ENCODE measurements at regions not wholly inside any gene's neighbourhood (a gene's known extent, or its start where the extent isn't known, plus 50 kb on each side); places are given as distances from the start of the nearest gene placed in this dataset.
A peak's percentile ranks its signal among the peaks of the same experiment; 100 is the strongest.

- DNase-seq, result no peak
These were observed 172.9 kb downstream of the SPRY1 start for GRCh38 chr4:123569541-123569940.

DNA sequence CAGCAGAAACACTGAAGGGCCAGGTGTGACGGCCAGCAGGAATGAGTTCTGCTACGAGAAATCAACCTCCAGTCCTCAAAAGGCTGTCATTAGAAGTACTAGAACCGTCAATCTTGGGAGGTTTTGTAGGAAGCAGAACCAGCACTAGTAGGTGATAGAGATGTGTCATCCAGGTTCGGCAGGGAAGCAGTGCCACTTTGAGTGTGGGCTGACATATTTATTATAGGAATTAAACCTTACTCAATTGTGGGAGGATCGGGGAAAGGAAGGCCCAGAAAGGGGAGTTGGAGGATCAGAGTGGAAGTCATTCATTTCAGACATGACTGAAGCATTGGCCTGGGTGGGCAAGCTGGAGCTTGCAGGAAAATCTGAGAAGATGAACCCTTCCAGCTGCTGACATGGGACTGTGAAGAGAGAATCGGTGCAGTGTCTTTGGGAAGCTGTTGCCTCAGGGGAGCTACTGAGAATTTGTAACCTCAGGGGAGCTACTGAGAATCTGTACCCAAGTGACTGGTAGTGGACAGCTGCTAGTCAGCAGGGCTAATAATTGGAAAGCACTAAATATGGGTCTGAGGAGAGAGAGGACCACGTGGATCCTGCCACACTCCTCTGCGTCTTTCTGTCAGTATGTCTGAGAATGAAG, 177.4 kb downstream of the SPRY1 start:
- DNase-seq, result no peak

GRCh38 chr4:123575291-123575690, 178.7 kb downstream of the SPRY1 start:
- no peak for DNase-seq

DNA sequence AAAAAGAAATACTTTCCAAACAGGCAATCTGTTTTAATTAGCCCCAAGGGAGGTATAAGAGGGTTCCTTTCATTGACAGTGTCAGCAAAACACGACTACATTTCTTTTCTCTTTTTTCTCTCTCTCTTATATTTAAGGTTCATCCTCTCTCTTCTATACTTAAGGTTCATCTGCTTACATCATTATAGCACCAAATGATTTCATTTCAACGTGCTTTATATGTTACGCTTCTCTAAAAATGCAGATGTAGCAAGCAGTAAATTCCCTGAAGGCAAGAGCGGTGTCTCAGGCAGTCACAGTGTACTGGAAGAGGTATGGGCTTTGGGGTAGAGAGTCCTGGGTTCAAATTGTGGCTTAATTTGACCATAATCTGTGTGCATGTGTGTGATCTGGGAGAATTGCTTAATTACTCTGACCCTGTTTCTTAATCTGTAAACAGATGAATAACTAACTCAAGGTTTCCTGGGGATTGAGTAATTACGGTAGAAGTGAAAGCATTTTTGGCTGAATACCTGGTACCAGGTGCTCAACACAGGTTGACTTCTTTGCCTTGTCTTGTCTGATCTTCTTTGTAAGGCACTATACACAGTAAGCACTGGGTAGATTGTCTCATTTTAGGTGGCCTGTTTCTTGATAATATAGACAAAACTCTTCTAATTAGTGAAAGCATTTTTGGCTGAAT, 180.8 kb downstream of the SPRY1 start:
- no peak for DNase-seq

- no peak for DNase-seq
These were observed 181.9 kb downstream of the SPRY1 start for GRCh38 chr4:123578276-123579029.

DNA sequence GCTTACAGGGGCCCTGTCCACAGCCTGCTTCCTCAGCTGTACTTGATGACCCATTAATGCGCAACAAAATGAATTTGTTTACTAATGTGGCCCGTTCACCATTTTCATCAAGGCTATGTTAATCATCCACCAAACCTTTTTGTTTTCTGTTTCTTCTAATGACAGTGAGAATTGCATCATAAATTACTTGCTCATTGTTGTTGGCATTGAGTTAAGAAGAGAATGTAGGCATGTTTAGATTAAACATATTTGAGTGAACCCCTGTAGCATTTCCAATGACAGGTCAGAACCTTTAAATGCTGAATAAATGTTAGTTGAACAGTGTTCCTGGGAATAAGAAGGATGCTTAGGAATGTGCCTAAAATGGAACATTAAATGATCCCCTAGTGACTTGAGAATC, 183.4 kb downstream of the SPRY1 start:
- DNase-seq, result no peak

- DNase-seq, result no peak
These were observed 184.5 kb downstream of the SPRY1 start for GRCh38 chr4:123580981-123581664.

GRCh38 chr4:123581802-123582201, 185.2 kb downstream of the SPRY1 start:
- DNase-seq, result no peak

DNA sequence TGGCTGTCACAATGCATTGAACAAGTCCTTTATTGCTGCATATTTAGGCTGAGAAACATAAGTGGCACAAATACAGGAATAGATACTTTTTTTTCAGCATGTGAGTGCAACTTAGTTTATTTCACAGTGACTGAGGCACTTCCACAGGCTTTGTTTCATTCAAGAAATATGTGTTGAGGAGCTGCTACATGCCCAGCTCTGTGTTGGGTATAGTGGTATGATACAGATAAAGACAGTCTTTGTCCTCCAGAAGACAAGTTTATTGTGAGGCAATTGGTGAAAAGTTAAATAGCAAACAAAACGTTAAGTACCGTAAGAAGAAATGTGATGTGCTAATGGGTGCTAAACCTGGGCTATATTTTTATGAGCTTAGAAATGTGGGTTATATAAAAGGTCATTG, 186.4 kb downstream of the SPRY1 start:
- DNase-seq, result no peak

GRCh38 chr4:123585111-123585510, 188.5 kb downstream of the SPRY1 start:
- DNase-seq, result no peak

DNA sequence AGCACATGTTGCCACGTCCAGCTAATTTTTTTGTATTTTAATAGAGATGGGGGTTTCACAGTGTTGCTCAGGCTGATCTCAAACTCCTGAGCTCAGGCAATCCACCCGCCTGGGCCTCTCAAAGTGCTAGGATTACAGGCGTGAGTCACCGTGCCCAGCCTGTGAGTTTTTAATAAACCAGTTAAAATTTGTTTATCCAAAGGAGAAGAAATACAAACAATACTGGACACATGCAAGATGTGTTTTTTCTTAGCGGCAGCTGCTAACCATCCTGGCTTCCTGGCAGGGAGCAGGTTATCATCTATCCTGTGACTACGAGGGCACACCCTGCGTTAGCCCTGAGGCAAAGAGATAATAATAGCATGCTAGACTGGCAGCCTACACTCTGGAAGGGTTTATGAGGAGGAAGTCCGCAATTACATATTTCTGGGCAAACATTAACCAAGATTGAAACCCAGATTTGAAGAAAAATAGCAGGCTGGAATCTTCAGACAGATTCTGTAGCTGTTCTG, 191.4 kb downstream of the SPRY1 start:
- DNase-seq, result no peak

DNA sequence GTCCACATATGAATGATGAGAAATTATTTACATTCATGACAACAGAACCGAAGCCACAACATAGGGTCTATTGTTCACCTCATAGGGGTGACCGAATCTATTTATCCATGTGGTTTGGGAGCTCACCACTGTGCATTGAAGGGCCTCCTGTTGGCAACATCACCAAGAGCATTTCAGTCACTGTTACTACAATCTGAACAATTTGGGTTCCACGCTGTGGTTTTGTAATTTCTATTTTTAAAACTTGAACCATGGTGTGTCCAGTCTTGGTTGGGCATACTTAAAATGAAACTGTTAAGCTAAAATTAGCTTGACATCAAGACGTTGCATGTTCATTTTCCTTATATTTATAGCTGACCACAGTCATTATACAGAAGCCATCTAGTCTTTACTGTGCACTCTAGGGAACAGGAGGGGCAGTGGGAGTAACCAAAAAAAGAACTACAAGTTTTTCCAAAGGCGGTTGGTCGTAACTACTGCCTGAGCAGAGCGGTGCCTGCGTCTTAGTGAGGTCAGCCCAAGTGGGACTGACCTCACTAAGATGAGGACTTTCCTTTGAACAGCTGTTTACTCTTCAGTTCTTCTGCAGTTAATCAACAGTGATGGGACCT, 192.1 kb downstream of the SPRY1 start:
- DNase-seq, result peak in 1 of 51 donors; percentile 4

DNA sequence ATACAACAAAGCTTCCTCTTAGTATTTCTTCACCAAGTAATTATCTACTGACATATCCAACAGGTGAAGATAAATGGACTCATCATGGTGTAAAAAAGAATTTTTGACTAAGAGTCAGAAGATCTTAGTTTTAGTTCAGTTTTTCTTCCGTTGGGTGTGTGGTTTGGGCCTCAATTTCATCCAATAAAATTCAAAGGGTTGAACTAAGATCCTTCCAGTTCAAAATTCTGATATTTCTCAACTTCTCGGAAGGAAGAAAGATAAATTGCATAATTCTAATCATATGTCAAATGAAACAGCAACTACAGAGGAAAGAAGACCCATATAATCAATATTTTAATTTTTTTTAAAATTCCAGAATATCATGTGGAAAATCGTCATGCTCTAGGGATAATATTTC, 192.7 kb downstream of the SPRY1 start:
- no peak for DNase-seq

- DNase-seq, result no peak
These were observed 195.3 kb downstream of the SPRY1 start for GRCh38 chr4:123591875-123592274.

GRCh38 chr4:123593655-123594054, 197.1 kb downstream of the SPRY1 start:
- DNase-seq, result no peak

GRCh38 chr4:123596805-123597204, 200.2 kb downstream of the SPRY1 start:
- no peak for DNase-seq

GRCh38 chr4:123597586-123597985, 201.0 kb downstream of the SPRY1 start:
- DNase-seq, result no peak

DNA sequence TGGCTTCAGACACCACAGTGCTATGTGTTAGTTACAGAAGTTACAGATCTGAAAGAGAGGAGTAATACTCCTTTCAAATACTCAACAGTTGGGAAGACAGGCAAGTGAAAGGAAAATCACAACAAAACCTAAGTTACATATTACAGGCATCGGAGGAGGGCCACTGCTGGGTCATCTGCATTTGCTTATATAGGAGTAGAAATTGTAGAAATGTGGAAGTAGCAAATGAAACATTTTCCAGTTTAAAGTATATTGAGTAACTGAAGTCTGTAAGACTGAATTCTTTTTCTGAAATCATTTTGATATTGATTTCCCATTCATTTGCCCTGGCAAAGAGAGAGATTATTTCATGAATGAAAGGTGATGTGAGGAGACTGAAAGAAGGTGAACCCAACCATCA, 201.7 kb downstream of the SPRY1 start:
- DNase-seq, result no peak

DNA sequence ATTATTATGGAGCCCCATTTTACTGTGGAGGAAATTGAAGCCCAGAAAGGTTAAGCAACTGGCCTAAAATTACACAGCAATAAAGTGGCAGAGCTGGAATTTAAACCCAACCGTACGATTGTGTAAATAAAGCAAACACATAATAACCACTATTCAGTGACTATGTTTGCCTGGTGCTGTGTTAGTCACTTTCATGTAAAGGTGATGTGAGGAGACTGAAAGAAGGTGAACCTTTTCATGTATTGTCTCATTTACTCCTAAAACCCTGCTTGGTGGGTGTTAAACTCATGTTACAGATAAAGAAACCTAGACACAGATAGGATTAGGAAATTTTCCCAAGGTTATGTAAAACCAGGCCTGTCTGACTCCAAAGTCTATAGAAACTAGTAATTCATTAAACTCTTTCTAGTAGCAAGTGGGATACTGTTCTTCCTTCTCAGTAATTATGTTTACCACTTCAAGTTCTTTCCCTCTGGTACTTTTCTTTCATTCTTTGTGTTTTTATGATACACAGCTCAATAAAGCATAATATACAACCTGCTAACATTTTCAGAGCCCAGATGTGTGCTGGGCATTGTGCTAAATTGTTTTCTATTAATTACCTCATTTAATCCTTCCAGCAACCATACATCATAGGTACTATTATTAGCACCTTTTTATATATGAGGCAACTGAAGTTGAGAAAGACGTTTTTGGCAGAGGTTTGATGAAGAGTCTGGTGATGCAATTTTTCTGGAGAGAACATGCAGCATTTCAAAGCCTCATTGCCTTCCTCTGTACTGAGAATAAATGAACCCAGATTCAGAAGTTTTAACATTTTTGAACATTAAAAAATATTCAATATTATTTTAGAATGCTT, 202.7 kb downstream of the SPRY1 start:
- DNase-seq, result no peak

All from hypothalamus (tissue), 51 donors.